ENCODE measurements at regions not wholly inside any gene's neighbourhood (a gene's known extent, or its start where the extent isn't known, plus 50 kb on each side); places are given as distances from the start of the nearest gene placed in this dataset.

DNA sequence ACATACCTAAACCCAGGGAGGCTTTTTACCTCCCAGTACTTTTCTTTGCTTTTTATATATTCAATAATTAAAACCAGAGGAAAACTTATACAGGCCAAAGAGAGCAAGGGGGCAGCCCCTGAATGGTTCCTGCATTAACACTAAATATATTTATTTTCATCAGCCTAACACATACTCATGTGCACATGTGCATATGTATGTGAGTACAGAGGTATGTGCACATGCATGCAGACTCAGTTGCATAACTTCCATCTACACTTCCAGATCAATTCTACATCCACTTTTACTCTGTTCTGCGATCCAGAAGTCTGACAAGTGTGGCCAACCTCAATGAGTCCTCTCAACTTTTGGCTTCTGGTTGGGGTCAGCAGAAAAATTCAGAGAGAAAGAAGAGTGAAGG, 794.2 kb downstream of the DHX35 start:
- Histone ChIP-seq H3K4me2 (ENCODE audit: insufficient read depth, low read length) (no peak overlapping the region), H3K36me3 (ENCODE audit: control insufficient read depth in 2 of 2, extremely low read depth in 1 of 2, insufficient read depth in 2 of 2, low read length in 2 of 2) (no peaks in the 10 kb centered on the region), H4K20me1 (replicated peaks; ENCODE audit: control insufficient read depth, extremely low read depth, insufficient read depth, low read length) (no peaks in the 10 kb centered on the region), H3K27ac (ENCODE audit: insufficient read depth, low read depth, low read length) (no peak overlapping the region), H3K27me3 (ENCODE audit: control insufficient read depth in 2 of 2, insufficient read depth in 2 of 2, low read length in 2 of 2) (no peaks in the 10 kb centered on the region), H3K9me3 (replicated peaks; ENCODE audit: control insufficient read depth, insufficient read depth, low read length) (no peaks in the 10 kb centered on the region), H3K4me3 (replicated peaks in 1 of 3; ENCODE audit: insufficient read depth in 1 of 3, low read depth in 1 of 3, low read length in 3 of 3) (no peak overlapping the region), H3K79me2 (ENCODE audit: control insufficient read depth, insufficient read depth, low read length) (no peaks in the 10 kb centered on the region), H3K9ac (replicated peaks; ENCODE audit: extremely low read depth, insufficient read depth, low read length) (no peak overlapping the region), H2AFZ (ENCODE audit: low read depth, low read length) (no peak overlapping the region), H3K9me1 (replicated peaks; ENCODE audit: control insufficient read depth, extremely low read depth, insufficient read depth, low read length) (no peaks in the 10 kb centered on the region), H3K4me1 (ENCODE audit: control insufficient read depth, extremely low read depth, insufficient read depth, low read length) (no peaks in the 10 kb centered on the region)
- FAIRE-seq (no peak), DNase-seq (ENCODE audit: low read depth, low spot score) (no peak)
- no peak for TF ChIP-seq POLR2A (IDR thresholded peaks at IDR 0.05; ENCODE audit: low read depth, low read length)
- TF ChIP-seq JUN (IDR thresholded peaks at IDR 0.05; ENCODE audit: borderline replicate concordance, insufficient read depth, insufficient read length, low read depth), result no peak
- no peak for TF ChIP-seq POLR2AphosphoS5 (IDR thresholded peaks at IDR 0.05; ENCODE audit: insufficient read depth, low read depth, low read length)
- no peak for TF ChIP-seq EZH2 (IDR thresholded peaks at IDR 0.05; ENCODE audit: borderline replicate concordance, low read depth, low read length, severe bottlenecking)
- no peak for TF ChIP-seq GATA2 (IDR thresholded peaks at IDR 0.05; ENCODE audit: insufficient read depth, insufficient read length, low read depth, low read length)
- TF ChIP-seq MYC (IDR thresholded peaks at IDR 0.05; ENCODE audit: low read depth, low read length), result no peak
- TF ChIP-seq, protein P1, sequence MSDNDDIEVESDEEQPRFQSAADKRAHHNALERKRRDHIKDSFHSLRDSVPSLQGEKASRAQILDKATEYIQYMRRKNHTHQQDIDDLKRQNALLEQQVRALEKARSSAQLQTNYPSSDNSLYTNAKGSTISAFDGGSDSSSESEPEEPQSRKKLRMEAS (IDR thresholded peaks at IDR 0.05; ENCODE audit: insufficient read depth, insufficient read length), result no peak
- TF ChIP-seq, protein P2, sequence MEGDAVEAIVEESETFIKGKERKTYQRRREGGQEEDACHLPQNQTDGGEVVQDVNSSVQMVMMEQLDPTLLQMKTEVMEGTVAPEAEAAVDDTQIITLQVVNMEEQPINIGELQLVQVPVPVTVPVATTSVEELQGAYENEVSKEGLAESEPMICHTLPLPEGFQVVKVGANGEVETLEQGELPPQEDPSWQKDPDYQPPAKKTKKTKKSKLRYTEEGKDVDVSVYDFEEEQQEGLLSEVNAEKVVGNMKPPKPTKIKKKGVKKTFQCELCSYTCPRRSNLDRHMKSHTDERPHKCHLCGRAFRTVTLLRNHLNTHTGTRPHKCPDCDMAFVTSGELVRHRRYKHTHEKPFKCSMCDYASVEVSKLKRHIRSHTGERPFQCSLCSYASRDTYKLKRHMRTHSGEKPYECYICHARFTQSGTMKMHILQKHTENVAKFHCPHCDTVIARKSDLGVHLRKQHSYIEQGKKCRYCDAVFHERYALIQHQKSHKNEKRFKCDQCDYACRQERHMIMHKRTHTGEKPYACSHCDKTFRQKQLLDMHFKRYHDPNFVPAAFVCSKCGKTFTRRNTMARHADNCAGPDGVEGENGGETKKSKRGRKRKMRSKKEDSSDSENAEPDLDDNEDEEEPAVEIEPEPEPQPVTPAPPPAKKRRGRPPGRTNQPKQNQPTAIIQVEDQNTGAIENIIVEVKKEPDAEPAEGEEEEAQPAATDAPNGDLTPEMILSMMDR (IDR thresholded peaks at IDR 0.05; ENCODE audit: extremely low read depth in 1 of 2, insufficient read depth in 1 of 2, low read depth in 1 of 2, low read length in 2 of 2), result no peak
- no peak for TF ChIP-seq FOS (IDR thresholded peaks at IDR 0.05; ENCODE audit: borderline replicate concordance, insufficient read depth, low read length)
- dilution Hi-C loops (cut with MboI; ENCODE audit: extremely low pct_ligation_motif_present, low sequenced_read_pairs), result no loop called here
- POLR2A ChIA-PET, result no interaction called here
- intact Hi-C loops (cut with micrococcal nuclease), result no loop called here
- CTCF ChIA-PET, result no interaction called here
- BruUV-seq (replicated peaks), result no TSS peak
